ENCODE measurements at regions not wholly inside any gene's neighbourhood (a gene's known extent, or its start where the extent isn't known, plus 50 kb on each side); places are given as distances from the start of the nearest gene placed in this dataset.

DNA sequence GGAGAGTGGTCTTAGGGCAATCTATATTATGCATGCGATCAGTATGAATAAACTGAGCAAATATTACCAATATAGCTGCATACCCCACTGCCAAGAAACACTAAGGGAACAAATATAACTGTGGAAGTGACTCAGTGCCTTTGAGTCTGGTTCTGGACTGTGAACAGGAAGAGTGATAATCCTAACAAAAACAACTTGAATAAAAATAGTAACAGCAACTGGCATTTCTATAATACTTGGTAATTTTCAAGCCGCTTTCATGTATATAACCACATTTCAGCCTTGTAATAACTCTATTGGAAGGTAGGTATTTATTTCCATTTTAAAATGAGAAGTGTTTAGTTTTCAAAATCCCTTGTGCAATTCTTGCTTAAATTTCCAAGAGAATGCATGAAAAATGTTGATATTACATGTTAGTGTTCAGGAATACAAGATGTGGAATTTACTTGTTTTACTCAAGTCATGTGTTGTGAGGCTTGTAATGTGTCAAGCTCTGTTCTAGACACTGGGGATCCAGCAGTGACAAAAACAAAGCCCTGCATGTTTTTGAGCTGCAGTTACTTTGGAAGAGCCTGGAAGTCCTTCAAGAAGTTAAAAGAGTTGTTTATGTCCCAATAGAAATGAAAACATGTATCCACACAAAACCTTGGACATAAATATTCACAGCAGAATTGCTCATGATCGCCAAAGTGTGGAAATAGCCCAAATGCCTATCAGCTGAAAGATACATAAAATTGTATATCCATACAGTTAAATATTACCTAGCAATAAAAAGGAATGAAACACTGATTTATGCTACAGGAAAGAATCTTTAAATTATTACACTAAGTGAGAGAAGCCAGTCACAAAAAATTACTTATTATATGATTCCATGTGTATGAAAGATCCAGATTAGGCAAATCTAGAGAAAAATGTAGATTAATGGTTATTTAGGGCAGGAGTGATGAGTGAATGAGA lies 338.1 kb upstream of the TMEM132C start:
- H3K4me1 ChIP-seq (ENCODE audit: control insufficient read depth in 5 of 5, insufficient read depth in 5 of 5, low read length in 5 of 5) = peaks cover 0 to 5% (median 0%) of the 10 kb centered on the region in 5 donors
- H3K27me3 ChIP-seq (ENCODE audit: control insufficient read depth in 3 of 3, insufficient read depth in 3 of 3, low read length in 2 of 3) = no peaks in the 10 kb centered on the region
- H3K9me3 ChIP-seq (ENCODE audit: control insufficient read depth in 4 of 4, insufficient read depth in 3 of 4, low read length in 3 of 4) = no peaks in the 10 kb centered on the region
- ATAC-seq (ENCODE audit: insufficient read depth, low FRiP score) (no peak), DNase-seq (no peak)
- H3K36me3 ChIP-seq (ENCODE audit: control insufficient read depth in 4 of 4, insufficient read depth in 4 of 4, low read length in 4 of 4) = no peaks in the 10 kb centered on the region
- no peak overlapping the region for H3K9ac ChIP-seq (ENCODE audit: insufficient read depth in 1 of 2, low read length in 2 of 2)
- no peak overlapping the region for H3K4me3 ChIP-seq
- WGBS, 2 donors = 39 to 51% methylated on average over 3 of the region's 3 CpGs
- H3K27ac ChIP-seq (ENCODE audit: low read depth in 1 of 2, low read length in 1 of 2) = no peak overlapping the region
- TF ChIP-seq, protein P1, sequence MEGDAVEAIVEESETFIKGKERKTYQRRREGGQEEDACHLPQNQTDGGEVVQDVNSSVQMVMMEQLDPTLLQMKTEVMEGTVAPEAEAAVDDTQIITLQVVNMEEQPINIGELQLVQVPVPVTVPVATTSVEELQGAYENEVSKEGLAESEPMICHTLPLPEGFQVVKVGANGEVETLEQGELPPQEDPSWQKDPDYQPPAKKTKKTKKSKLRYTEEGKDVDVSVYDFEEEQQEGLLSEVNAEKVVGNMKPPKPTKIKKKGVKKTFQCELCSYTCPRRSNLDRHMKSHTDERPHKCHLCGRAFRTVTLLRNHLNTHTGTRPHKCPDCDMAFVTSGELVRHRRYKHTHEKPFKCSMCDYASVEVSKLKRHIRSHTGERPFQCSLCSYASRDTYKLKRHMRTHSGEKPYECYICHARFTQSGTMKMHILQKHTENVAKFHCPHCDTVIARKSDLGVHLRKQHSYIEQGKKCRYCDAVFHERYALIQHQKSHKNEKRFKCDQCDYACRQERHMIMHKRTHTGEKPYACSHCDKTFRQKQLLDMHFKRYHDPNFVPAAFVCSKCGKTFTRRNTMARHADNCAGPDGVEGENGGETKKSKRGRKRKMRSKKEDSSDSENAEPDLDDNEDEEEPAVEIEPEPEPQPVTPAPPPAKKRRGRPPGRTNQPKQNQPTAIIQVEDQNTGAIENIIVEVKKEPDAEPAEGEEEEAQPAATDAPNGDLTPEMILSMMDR (IDR thresholded peaks at IDR 0.05; ENCODE audit: control extremely low read depth, extremely low read depth) = no peak

GRCh38 chr12:127930122-127930521 lies 336.8 kb upstream of the TMEM132C start:
- Histone ChIP-seq H3K36me3 (ENCODE audit: control insufficient read depth in 4 of 4, insufficient read depth in 4 of 4, low read length in 4 of 4) (no peaks in the 10 kb centered on the region), H3K9me3 (ENCODE audit: control insufficient read depth in 4 of 4, insufficient read depth in 3 of 4, low read length in 3 of 4) (no peaks in the 10 kb centered on the region), H3K27me3 (ENCODE audit: control insufficient read depth in 3 of 3, insufficient read depth in 3 of 3, low read length in 2 of 3) (no peaks in the 10 kb centered on the region), H3K4me1 (ENCODE audit: control insufficient read depth in 5 of 5, insufficient read depth in 5 of 5, low read length in 5 of 5) (peaks cover 0 to 5% (median 0%) of the 10 kb centered on the region in 5 donors), H3K9ac (ENCODE audit: insufficient read depth in 1 of 2, low read length in 2 of 2) (no peak overlapping the region), H3K4me3 (no peak overlapping the region), H3K27ac (ENCODE audit: low read depth in 1 of 2, low read length in 1 of 2) (no peak overlapping the region)
- WGBS, 2 donors = 63 to 75% methylated on average over 5 of the region's 5 CpGs
- ATAC-seq (ENCODE audit: insufficient read depth, low FRiP score) = no peak
- TF ChIP-seq, protein P1 (IDR thresholded peaks at IDR 0.05; ENCODE audit: control extremely low read depth, extremely low read depth) = no peak
- no peak for DNase-seq

GRCh38 chr12:127934409-127934808 lies 332.6 kb upstream of the TMEM132C start:
- peaks cover 0 to 3% (median 0%) of the 10 kb centered on the region in 4 donors for H3K9me3 ChIP-seq (ENCODE audit: control insufficient read depth in 4 of 4, insufficient read depth in 3 of 4, low read length in 3 of 4)
- H3K27me3 ChIP-seq (ENCODE audit: control insufficient read depth in 3 of 3, insufficient read depth in 3 of 3, low read length in 2 of 3) = no peaks in the 10 kb centered on the region
- TF ChIP-seq, protein P1 (IDR thresholded peaks at IDR 0.05; ENCODE audit: control extremely low read depth, extremely low read depth) = no peak
- H3K4me3 ChIP-seq = no peak overlapping the region
- no peak for DNase-seq
- no peak overlapping the region for H3K9ac ChIP-seq (ENCODE audit: insufficient read depth in 1 of 2, low read length in 2 of 2)
- no peaks in the 10 kb centered on the region for H3K36me3 ChIP-seq (ENCODE audit: control insufficient read depth in 4 of 4, insufficient read depth in 4 of 4, low read length in 4 of 4)
- no peak overlapping the region for H3K27ac ChIP-seq (ENCODE audit: low read depth in 1 of 2, low read length in 1 of 2)
- ATAC-seq (ENCODE audit: insufficient read depth, low FRiP score) = no peak
- WGBS, 2 donors = 94 to 95% methylated on average over 1 of the region's 1 CpG
- H3K4me1 ChIP-seq (ENCODE audit: control insufficient read depth in 5 of 5, insufficient read depth in 5 of 5, low read length in 5 of 5) = no peaks in the 10 kb centered on the region
